Endodermal cell (in vitro differentiated cells): ENCODE measurements at regions not wholly inside any gene's neighbourhood (a gene's known extent, or its start where the extent isn't known, plus 50 kb on each side); places are given as distances from the start of the nearest gene placed in this dataset.

Experiments used
- DNase-seq: peaks from one replicate; pipeline ENCODE4 v3.0.0-alpha.2; 2017
- H3K27ac ChIP-seq: 2 replicates; pipeline ENCODE4 v1.5.1; 2013; ENCODE audit warnings: mild to moderate bottlenecking, low read depth, low read length, moderate library complexity
- H3K27me3 ChIP-seq: 2 replicates; pipeline ENCODE4 v1.6.1; 2013; ENCODE audit warnings: mild to moderate bottlenecking, low read length, moderate library complexity; ENCODE audit not compliant: insufficient read depth, control insufficient read depth, poor library complexity, severe bottlenecking
- H3K36me3 ChIP-seq: 2 replicates; pipeline ENCODE4 v1.7.0; 2013; ENCODE audit warnings: mild to moderate bottlenecking, low read length, moderate library complexity; ENCODE audit not compliant: control insufficient read depth, insufficient read depth
- H3K4me1 ChIP-seq: one replicate; pipeline ENCODE4 v1.7.0; 2013; ENCODE audit warnings: low read length; ENCODE audit not compliant: control insufficient read depth, insufficient read depth
- H3K4me3 ChIP-seq: 2 replicates; pipeline ENCODE4 v1.5.1; 2013; ENCODE audit warnings: mild to moderate bottlenecking, low read length, moderate library complexity
- H3K9ac ChIP-seq: 2 replicates; pipeline ENCODE4 v1.6.1; 2013; ENCODE audit warnings: mild to moderate bottlenecking, low read length, moderate library complexity; ENCODE audit not compliant: poor library complexity, severe bottlenecking; ENCODE audit errors: extremely low read depth
- H3K9me3 ChIP-seq: 2 replicates; pipeline ENCODE4 v1.6.1; 2013; ENCODE audit warnings: mild to moderate bottlenecking, low read length, moderate library complexity; ENCODE audit not compliant: control insufficient read depth
- H3K27ac Mint-ChIP-seq: 2 replicates; pipeline ENCODE4 v1.8.0; 2020; ENCODE audit warnings: mixed read lengths
- H3K27me3 Mint-ChIP-seq: 2 replicates; pipeline ENCODE4 v1.8.0; 2021; ENCODE audit warnings: mild to moderate bottlenecking, mixed read lengths; ENCODE audit not compliant: insufficient read depth
- H3K36me3 Mint-ChIP-seq: 2 replicates; pipeline ENCODE4 v1.8.0; 2020; ENCODE audit warnings: low read depth, mixed read lengths
- H3K4me1 Mint-ChIP-seq: 2 replicates; pipeline ENCODE4 v1.8.0; 2020; ENCODE audit warnings: mixed read lengths
- H3K4me3 Mint-ChIP-seq: 2 replicates; pipeline ENCODE4 v1.8.0; 2020; ENCODE audit warnings: mild to moderate bottlenecking, moderate library complexity, mixed read lengths
- H3K9me3 Mint-ChIP-seq: 2 replicates; pipeline ENCODE4 v1.8.0; 2020; ENCODE audit warnings: mild to moderate bottlenecking, mixed read lengths
- CTCF ChIP-seq: fragments of 200-600 bp; sonication (generic); conservative IDR thresholded peaks from 2 replicates; pipeline ENCODE4 v1.5.0; 2021; ENCODE audit warnings: antibody characterized with exemption, mild to moderate bottlenecking
- WGBS, 2 experiments: methylation state at CpG; one replicate each; pipeline versions ENCODE4 v1.1.5 to v1.1.7; 2013; ENCODE audit warnings: missing lambda C conversion rate in 2 of 2, mixed read lengths in 1 of 2; ENCODE audit not compliant: insufficient coverage in 1 of 2, insufficient read length in 1 of 2; 5-methylcytosine and 5-hydroxymethylcytosine counted together

GRCh38 chr19:32097620-32098019 lies 247.8 kb upstream of the ZNF507 start:
- H3K36me3 ChIP-seq, result no peaks in the 10 kb centered on the region
- Mint-ChIP-seq H3K27ac (no peak overlapping the region), H3K4me1 (peaks cover 13% of the 10 kb centered on the region), H3K27me3 (peaks cover 2% of the 10 kb centered on the region), H3K36me3 (peaks cover 1% of the 10 kb centered on the region), H3K4me3 (no peak overlapping the region), H3K9me3 (peaks cover 32% of the 10 kb centered on the region)
- peaks cover 24% of the 10 kb centered on the region for H3K9me3 ChIP-seq
- H3K4me3 ChIP-seq, result no peak overlapping the region
- DNase-seq, result no peak
- no peaks in the 10 kb centered on the region for H3K4me1 ChIP-seq
- WGBS, 2 experiments, result 65 to 100% methylated on average over 1 to 2 of the region's 2 CpGs
- H3K27me3 ChIP-seq, result no peaks in the 10 kb centered on the region
- no peak overlapping the region for H3K9ac ChIP-seq
- no peak overlapping the region for H3K27ac ChIP-seq
- TF ChIP-seq CTCF, result no peak

- Histone ChIP-seq H3K9ac (no peak overlapping the region), H3K27ac (no peak overlapping the region), H3K9me3 (peaks cover 24% of the 10 kb centered on the region), H3K4me1 (no peaks in the 10 kb centered on the region), H3K36me3 (no peaks in the 10 kb centered on the region), H3K4me3 (peak overlapping the region; percentile 30), H3K27me3 (no peaks in the 10 kb centered on the region)
- 34 to 45% methylated on average over 3 to 6 of the region's 6 CpGs for WGBS, 2 experiments
- Mint-ChIP-seq H3K27ac (no peak overlapping the region), H3K4me3 (no peak overlapping the region), H3K27me3 (peaks cover 2% of the 10 kb centered on the region), H3K9me3 (peaks cover 32% of the 10 kb centered on the region), H3K36me3 (peaks cover 1% of the 10 kb centered on the region), H3K4me1 (peaks cover 20% of the 10 kb centered on the region)
- TF ChIP-seq CTCF, result no peak
- no peak for DNase-seq
These were observed 246.4 kb upstream of the ZNF507 start for GRCh38 chr19:32098968-32099367.

- H3K9me3 Mint-ChIP-seq, result peaks cover 32% of the 10 kb centered on the region
- Histone ChIP-seq H3K9me3 (peaks cover 24% of the 10 kb centered on the region), H3K9ac (no peak overlapping the region), H3K36me3 (no peaks in the 10 kb centered on the region), H3K4me3 (peak overlapping the region; percentile 30), H3K27me3 (no peaks in the 10 kb centered on the region), H3K4me1 (no peaks in the 10 kb centered on the region), H3K27ac (no peak overlapping the region)
- WGBS, 2 experiments, result no CpG with 5 or more reads among the region's 1 CpG
- no peaks in the 10 kb centered on the region for H3K27me3 Mint-ChIP-seq
- no peak overlapping the region for H3K27ac Mint-ChIP-seq
- peaks cover 21% of the 10 kb centered on the region for H3K4me1 Mint-ChIP-seq
- H3K4me3 Mint-ChIP-seq, result no peak overlapping the region
- TF ChIP-seq CTCF, result no peak
- H3K36me3 Mint-ChIP-seq, result peaks cover 1% of the 10 kb centered on the region
- DNase-seq, result no peak
These were observed 244.2 kb upstream of the ZNF507 start for GRCh38 chr19:32101206-32101605.
